NB4 (cell line): ENCODE measurements at regions not wholly inside any gene's neighbourhood (a gene's known extent, or its start where the extent isn't known, plus 50 kb on each side); places are given as distances from the start of the nearest gene placed in this dataset.

Experiments
- DNase-seq: peaks from one replicate; pipeline ENCODE4 v3.0.0; 2010; ENCODE audit warnings: low read depth
- H3K4me3 ChIP-seq: one replicate; pipeline ENCODE4 v1.5.1; 2011; ENCODE audit warnings: mild to moderate bottlenecking, low read depth, low read length, moderate library complexity
- CTCF ChIP-seq: IDR thresholded peaks from one replicate; pipeline ENCODE4 v1.5.1; 2012; ENCODE audit warnings: low read depth, low read length
- MAX ChIP-seq: IDR thresholded peaks from 2 replicates; pipeline ENCODE4 v1.6.1; 2011; ENCODE audit warnings: low read depth, low read length
- MYC ChIP-seq: IDR thresholded peaks from 2 replicates; pipeline ENCODE4 v1.6.1; 2011; ENCODE audit warnings: low read depth, low read length
- POLR2A ChIP-seq: IDR thresholded peaks from 2 replicates; pipeline ENCODE4 v1.6.1; 2011; ENCODE audit warnings: mild to moderate bottlenecking; ENCODE audit not compliant: insufficient read length; ENCODE audit errors: extremely low read depth

- DNase-seq, result no peak
- no peak for TF ChIP-seq CTCF
- no peak for TF ChIP-seq POLR2A
- no peak for TF ChIP-seq MYC
- TF ChIP-seq MAX, result no peak
- no peak overlapping the region for H3K4me3 ChIP-seq
Observed at GRCh38 chr15:88345962-88346361, 89.4 kb upstream of the NTRK3 start.

DNA sequence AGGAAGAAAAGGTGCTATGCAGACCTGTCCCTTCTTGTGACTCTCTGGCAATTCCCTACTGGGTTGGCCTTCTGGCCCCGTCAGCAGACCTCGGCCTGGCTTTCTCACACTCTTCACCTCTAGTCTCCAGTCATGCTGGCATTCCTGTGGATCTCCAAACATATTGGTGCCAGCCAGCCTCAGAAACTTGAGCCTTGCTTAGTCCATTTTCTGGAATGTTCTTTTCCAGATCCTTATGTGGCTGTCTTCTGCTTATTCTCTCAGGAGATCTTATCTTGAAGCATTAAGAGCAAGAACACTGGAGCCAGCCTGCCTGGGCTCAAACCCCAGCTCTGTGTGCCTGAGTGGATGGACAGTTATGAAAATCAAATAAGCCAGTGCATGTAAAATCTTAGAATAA, 88.2 kb upstream of the NTRK3 start:
- DNase-seq, result no peak
- TF ChIP-seq CTCF, result no peak
- TF ChIP-seq MYC, result no peak
- no peak for TF ChIP-seq POLR2A
- TF ChIP-seq MAX, result no peak
- H3K4me3 ChIP-seq, result no peak overlapping the region

- DNase-seq, result no peak
- H3K4me3 ChIP-seq, result no peak overlapping the region
- TF ChIP-seq CTCF (no peak), MYC (no peak), POLR2A (no peak), MAX (no peak)
Observed at GRCh38 chr15:88342666-88343065, 86.1 kb upstream of the NTRK3 start.

GRCh38 chr15:88341653-88342052, 85.1 kb upstream of the NTRK3 start:
- TF ChIP-seq MYC (no peak), MAX (no peak), POLR2A (no peak), CTCF (no peak)
- no peak for DNase-seq
- no peak overlapping the region for H3K4me3 ChIP-seq

- no peak overlapping the region for H3K4me3 ChIP-seq
- TF ChIP-seq POLR2A (no peak), CTCF (no peak), MYC (no peak), MAX (no peak)
- no peak for DNase-seq
Observed at GRCh38 chr15:88341006-88341405, 84.5 kb upstream of the NTRK3 start.

DNA sequence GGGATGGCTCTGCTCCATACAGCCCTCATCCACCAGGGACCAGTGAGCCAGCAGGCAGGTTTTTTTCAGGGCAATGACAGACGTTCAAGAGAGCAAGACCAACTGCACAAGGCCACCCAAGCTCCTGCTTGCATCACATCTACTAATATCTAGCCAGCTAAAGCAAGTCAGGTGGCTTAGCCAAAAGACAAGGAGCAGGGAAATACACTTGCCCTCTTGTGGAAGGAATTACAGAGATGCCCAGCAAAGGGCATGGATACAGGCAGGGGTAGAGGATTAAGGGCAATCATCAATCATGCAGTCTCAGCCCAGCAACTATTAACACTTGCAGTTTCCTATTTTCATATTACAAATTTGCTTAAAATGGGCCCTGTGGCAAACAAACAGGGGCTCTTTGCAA, 81.5 kb upstream of the NTRK3 start:
- TF ChIP-seq MAX (no peak), CTCF (no peak), POLR2A (no peak), MYC (no peak)
- no peak for DNase-seq
- no peak overlapping the region for H3K4me3 ChIP-seq
